Muscle of leg (tissue), 3 donors: ENCODE measurements at regions not wholly inside any gene's neighbourhood (a gene's known extent, or its start where the extent isn't known, plus 50 kb on each side); places are given as distances from the start of the nearest gene placed in this dataset.
"Not testable (repeated sequence)": the region's sequence is repeated elsewhere in the genome, so short reads cannot be mapped to it uniquely, and the experiment has no call there.

Experiments
- DNase-seq: peaks from one replicate; pipeline ENCODE4 v3.0.0; 2013
- H3K27ac ChIP-seq: one replicate; pipeline ENCODE4 v1.5.1; 2013; ENCODE audit warnings: mild to moderate bottlenecking, low read length, control low read depth
- H3K27me3 ChIP-seq: one replicate; pipeline ENCODE4 v1.6.1; 2013; ENCODE audit warnings: low read length; ENCODE audit not compliant: control insufficient read depth, insufficient read depth
- H3K36me3 ChIP-seq: one replicate; pipeline ENCODE4 v1.6.1; 2013; ENCODE audit warnings: low read length; ENCODE audit not compliant: control insufficient read depth, insufficient read depth
- H3K4me1 ChIP-seq: one replicate; pipeline ENCODE4 v1.6.1; 2013; ENCODE audit warnings: low read length; ENCODE audit not compliant: control insufficient read depth, insufficient read depth
- H3K4me3 ChIP-seq: one replicate; pipeline ENCODE4 v1.5.1; 2013; ENCODE audit warnings: low read length, control low read depth
- H3K9me3 ChIP-seq: replicated peaks from 2 replicates; pipeline ENCODE4 v1.6.1; 2013; ENCODE audit warnings: low read depth, low read length; ENCODE audit not compliant: control insufficient read depth
- WGBS: methylation state at CpG from one replicate; pipeline ENCODE4 v1.1.5; 2013; ENCODE audit warnings: missing lambda C conversion rate; ENCODE audit not compliant: insufficient coverage; 5-methylcytosine and 5-hydroxymethylcytosine counted together

DNA sequence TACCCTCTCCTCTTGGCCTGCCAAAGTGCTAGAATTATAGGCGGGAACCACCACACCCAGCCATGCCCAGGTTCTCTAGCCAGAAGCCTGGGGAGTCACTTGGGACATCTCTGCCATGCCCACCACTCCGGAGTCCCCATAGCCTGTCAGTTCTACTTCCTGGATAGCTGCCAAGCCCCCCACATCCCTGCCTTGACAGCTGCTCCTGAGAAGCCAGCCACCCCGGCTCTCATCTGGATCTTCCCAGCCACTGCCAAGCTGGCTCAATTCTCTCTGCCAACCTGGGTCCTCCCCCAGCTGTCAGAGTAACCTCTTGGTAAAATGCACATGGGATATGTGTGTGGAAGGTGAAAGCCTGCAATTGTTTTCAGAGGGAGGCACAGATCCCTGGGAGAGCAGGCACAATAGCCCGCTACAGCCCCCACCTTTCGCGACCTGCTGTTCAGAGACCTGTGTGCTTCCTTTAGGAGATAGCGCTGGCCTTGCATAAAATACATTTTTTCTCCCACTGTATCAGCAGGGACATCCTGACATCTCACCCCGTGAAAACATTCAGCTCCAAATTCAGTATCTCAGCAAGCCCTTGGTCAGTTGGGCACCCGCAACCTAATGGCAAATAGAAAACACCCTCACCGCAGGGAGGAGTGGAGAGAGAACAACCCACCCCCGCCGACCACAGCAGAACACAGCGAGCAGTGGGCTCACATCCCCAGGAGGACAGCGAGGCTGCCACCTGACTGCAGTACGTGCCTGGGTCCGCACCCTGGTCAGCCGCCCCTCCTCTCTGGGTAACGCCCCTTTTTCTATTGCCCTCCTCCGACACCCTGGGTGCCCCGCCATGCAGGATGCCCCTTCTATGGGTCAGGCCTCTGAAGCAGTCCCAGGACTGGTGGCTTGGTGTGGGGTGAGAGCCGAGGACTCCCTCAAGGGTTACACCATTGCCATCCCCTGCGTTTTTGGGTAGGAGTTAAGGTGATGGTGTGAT is 1342.2 kb downstream of the BRD1 start:
- H3K27me3 ChIP-seq = peaks cover 44% of the 10 kb centered on the region
- WGBS = 37% methylated on average over 8 of the region's 22 CpGs
- no peak overlapping the region for H3K4me3 ChIP-seq
- H3K27ac ChIP-seq = no peak overlapping the region
- H3K4me1 ChIP-seq = peaks cover 2% of the 10 kb centered on the region
- no peaks in the 10 kb centered on the region for H3K36me3 ChIP-seq
- DNase-seq = no peak
- no peaks in the 10 kb centered on the region for H3K9me3 ChIP-seq

- WGBS = 41% methylated on average over 5 of the region's 12 CpGs
- no peak overlapping the region for H3K4me3 ChIP-seq
Measured at GRCh38 chr22:48483764-48484528, 1343.7 kb downstream of the BRD1 start.

DNA sequence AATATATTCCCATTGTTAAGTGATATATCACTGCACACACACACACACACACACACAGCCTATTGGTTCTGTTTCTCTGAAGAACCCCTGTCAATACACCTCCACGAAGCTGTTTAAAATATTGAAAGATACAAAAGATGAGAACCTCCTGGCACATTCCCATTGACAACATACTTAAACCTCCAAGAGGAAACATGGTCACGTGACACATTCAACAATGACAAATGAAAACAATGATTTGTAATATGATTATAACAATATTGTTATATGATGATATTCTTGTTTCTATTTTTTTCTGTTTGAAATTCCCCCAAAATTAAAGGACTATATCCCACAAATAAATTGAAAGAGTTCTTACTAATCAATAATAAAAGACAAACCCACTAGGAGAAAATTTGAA is 1344.9 kb downstream of the BRD1 start:
- no peak overlapping the region for H3K4me3 ChIP-seq
- WGBS = no CpG with 5 or more reads among the region's 2 CpGs
- H3K4me1 ChIP-seq = no peaks in the 10 kb centered on the region
- no peaks in the 10 kb centered on the region for H3K36me3 ChIP-seq
- peaks cover 28% of the 10 kb centered on the region for H3K27me3 ChIP-seq
- DNase-seq = no peak
- no peak overlapping the region for H3K27ac ChIP-seq
- H3K9me3 ChIP-seq = no peaks in the 10 kb centered on the region

More at GRCh38 chr22:48483764-48484528, 1343.7 kb downstream of the BRD1 start:
- Histone ChIP-seq H3K27ac (no peak overlapping the region), H3K4me1 (no peaks in the 10 kb centered on the region), H3K9me3 (no peaks in the 10 kb centered on the region), H3K27me3 (peaks cover 39% of the 10 kb centered on the region), H3K36me3 (no peaks in the 10 kb centered on the region)
- DNase-seq = no peak

DNA sequence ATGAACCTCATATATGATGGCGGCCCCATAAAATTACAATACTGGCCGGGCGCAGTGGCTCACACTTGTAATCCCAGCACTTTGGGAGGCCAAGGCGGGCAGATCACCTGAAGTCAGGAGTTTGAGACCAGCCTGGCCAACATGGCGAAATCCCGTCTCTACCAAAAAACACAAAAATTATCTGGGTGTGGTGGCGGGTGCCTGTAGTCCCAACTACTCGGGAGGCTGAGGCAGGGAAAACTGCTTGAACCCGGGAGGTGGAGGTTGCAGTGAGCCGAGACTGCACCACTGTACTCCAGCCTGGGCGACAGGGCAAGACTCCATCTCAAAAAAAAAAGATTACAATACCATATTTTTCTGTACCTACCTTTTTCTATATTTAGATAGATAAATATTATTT is 1345.5 kb downstream of the BRD1 start:
- H3K4me3 ChIP-seq, H3K36me3 ChIP-seq, DNase-seq, H3K4me1 ChIP-seq, H3K9me3 ChIP-seq, H3K27ac ChIP-seq: not testable (repeated sequence)
- 95% methylated on average over 7 of the region's 11 CpGs for WGBS
- H3K27me3 ChIP-seq = peaks cover 23% of the 10 kb centered on the region

- Histone ChIP-seq H3K27me3 (peaks cover 20% of the 10 kb centered on the region), H3K36me3 (no peaks in the 10 kb centered on the region), H3K4me3 (no peak overlapping the region), H3K27ac (no peak overlapping the region), H3K4me1 (no peaks in the 10 kb centered on the region), H3K9me3 (no peaks in the 10 kb centered on the region)
- no CpG with 5 or more reads among the region's 2 CpGs for WGBS
- DNase-seq = no peak
Measured at GRCh38 chr22:48481748-48482147, 1345.9 kb downstream of the BRD1 start.

- peaks cover 2% of the 10 kb centered on the region for H3K27me3 ChIP-seq
- WGBS = 87% methylated on average over 9 of the region's 11 CpGs
- H3K4me3 ChIP-seq = no peak overlapping the region
- no peak overlapping the region for H3K27ac ChIP-seq
- H3K9me3 ChIP-seq = no peaks in the 10 kb centered on the region
- H3K4me1 ChIP-seq = no peaks in the 10 kb centered on the region
- DNase-seq = no peak
- no peaks in the 10 kb centered on the region for H3K36me3 ChIP-seq
Measured at GRCh38 chr22:48478529-48479265, 1349.0 kb downstream of the BRD1 start.

- no peaks in the 10 kb centered on the region for H3K4me1 ChIP-seq
- 84% methylated on average over 10 of the region's 11 CpGs for WGBS
- H3K27ac ChIP-seq = no peak overlapping the region
- DNase-seq = no peak
- H3K27me3 ChIP-seq = peaks cover 2% of the 10 kb centered on the region
- no peaks in the 10 kb centered on the region for H3K9me3 ChIP-seq
- no peaks in the 10 kb centered on the region for H3K36me3 ChIP-seq
- H3K4me3 ChIP-seq = no peak overlapping the region
Measured at GRCh38 chr22:48478124-48478523, 1349.5 kb downstream of the BRD1 start.

GRCh38 chr22:48477031-48477721 is 1350.5 kb downstream of the BRD1 start:
- Histone ChIP-seq H3K4me1 (no peaks in the 10 kb centered on the region), H3K27ac (no peak overlapping the region), H3K4me3 (no peak overlapping the region), H3K27me3 (peaks cover 2% of the 10 kb centered on the region), H3K9me3 (no peaks in the 10 kb centered on the region), H3K36me3 (no peaks in the 10 kb centered on the region)
- WGBS = 79% methylated on average over 22 of the region's 22 CpGs
- DNase-seq = no peak

- WGBS = 97% methylated on average over 4 of the region's 5 CpGs
- H3K27ac ChIP-seq = no peak overlapping the region
- DNase-seq = no peak
- no peaks in the 10 kb centered on the region for H3K9me3 ChIP-seq
- H3K36me3 ChIP-seq = no peaks in the 10 kb centered on the region
- no peaks in the 10 kb centered on the region for H3K4me1 ChIP-seq
- H3K27me3 ChIP-seq = peaks cover 2% of the 10 kb centered on the region
- no peak overlapping the region for H3K4me3 ChIP-seq
Measured at GRCh38 chr22:48476577-48476976, 1351.1 kb downstream of the BRD1 start.
